DMS114 treated with DMSO at 0.1 percent for 48 hours (cell line): ENCODE measurements at regions not wholly inside any gene's neighbourhood (a gene's known extent, or its start where the extent isn't known, plus 50 kb on each side); places are given as distances from the start of the nearest gene placed in this dataset.

Experiments used
- DNase-seq: peaks from one replicate; lab custom pipeline; 2025; ENCODE audit not compliant: unreplicated experiment; lab: John Stamatoyannopoulos, UW

DNA sequence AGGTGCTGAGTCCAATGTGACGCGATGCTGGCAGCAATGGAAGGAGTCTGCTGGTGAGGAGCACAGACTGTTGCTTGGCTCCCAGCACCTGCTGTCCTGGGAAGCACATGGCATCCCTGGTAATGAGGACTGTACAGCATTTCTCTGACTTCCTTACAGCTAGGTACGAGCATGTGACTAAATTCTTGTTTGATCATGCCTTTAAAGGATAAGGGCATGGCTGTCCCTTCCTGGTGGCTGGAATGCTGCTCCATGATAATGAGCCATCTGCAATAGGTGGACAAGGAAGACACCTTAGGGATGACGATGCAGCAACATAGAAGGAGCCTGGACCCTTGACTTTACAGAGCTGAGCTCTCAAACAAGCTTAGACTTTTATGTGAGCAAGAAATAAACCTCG, 278.0 kb upstream of the SPRED2 start:
- no peak for DNase-seq

DNA sequence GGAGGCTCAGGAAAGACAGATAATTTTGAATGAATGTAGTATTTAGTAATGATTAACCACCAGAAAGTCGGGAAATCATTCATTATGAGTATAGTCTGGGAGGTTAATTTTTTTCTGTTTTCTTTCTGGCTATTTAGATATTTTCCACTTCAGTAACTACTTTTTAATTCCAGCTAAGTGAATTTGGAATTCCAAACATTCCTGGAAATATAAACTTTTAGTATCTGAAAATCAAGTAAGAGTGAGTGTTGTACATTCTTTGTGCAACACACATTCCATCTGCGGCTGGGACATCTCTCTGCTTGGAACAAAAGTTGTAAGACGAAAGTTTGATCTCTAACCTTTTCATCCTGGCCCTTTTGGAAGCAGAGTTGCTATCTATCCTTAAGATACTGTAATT, 275.7 kb upstream of the SPRED2 start:
- DNase-seq: no peak

DNA sequence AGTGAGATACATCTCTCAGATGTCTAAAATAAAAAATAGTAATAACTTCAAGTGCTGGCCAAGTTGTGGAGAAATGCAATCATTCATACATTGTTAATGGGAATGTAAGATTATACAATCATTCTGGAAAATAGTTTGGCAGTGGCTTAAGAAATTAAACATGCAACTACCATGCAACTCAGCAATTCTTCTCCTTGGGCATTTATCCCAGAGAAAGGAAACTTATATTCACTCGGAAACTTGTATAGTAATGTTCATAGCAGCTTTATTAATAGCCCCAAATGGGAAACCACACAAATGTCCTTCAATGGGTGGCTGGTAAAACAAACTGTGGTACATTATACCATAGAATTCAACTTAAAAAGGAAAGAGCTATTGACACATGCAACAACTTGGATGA, 274.0 kb upstream of the SPRED2 start:
- DNase-seq: no peak

DNA sequence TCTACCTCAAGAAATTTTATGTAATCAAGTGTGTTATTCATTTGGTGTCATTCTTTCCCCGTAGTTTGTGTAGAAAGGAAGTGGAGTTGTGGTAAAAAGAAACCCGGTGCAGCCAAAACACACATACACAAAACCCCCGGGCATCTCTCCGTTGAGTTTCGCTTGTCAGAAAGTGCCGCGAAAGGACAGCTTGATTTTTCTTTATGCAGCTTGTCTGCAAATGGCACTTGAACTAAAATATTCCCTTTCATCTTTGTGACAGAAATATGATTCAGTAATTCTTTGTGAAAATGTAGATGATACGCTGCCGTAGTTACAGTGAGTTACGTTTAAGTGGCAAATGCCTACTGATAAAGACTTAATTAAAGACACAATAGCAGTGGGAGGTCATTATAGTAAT, 268.8 kb upstream of the SPRED2 start:
- DNase-seq: no peak

DNA sequence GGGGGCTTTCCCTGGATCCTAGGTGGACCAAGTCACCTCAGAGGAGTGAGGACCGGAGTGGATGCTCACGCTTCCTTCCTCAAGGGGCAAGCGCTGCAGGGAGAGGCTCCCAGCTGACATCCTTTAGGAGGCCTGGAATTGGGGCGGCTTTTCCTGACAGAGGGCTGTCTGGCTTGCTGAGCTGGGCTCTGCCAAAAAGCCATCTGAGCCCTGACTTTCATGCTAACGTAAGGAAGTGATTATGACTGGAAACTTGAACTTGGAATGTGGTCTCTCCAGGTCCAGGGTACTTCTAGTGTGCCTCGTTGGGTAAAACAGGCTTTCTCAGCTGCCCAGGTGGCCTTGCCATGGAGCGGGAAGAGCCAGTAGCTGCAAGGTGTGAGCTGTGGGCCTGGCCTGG, 268.3 kb upstream of the SPRED2 start:
- DNase-seq: no peak

DNA sequence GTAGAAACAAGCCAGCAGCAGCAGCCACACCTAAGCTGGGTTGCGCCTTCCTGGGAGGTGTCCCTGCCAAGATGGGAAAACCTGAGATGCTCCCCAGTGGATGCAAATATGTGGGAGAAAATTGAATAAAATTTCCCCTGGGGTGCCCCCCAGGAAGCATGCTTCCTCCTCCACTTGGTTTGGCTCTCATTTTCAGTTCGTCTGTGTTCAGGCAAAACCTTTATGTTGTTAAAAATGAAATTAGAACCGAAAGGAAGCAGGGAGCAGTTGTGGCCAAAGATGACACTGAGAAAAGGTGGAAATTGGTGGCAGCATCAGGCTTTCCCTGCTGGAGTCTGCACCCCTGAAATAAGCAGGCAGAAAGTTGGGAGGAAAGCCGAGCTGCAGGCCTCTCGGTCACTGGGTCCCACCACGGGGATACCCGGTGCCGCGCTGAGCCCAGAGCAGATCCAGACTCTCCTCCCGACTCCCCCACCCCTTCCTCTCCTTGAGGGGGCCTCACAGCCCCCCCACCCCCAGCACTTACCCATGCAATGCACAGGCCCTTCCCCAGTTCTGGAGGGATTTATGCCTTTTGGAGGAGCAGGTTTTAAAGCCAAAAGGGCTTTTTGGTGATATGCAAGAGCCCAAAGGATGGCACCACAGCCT, 267.7 kb upstream of the SPRED2 start:
- no peak for DNase-seq

DNA sequence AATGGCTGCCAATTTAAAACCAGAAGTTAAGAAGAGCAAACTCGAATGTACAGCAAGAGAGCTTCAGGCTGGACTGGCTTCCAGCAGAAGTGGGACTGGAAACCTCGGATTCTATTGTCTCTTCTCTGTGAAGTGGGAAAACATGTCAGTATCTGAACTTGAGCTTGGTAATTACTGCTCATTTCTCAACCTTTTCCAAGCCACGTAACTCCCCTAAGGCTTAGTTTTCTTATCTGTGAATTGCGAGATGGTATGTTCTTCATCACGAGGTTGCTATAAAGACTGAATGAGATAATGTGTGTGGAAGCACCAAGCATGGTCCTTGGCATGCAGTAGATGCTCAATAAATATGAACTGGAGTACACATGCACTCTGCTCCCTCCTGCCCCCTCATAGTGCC, 259.4 kb upstream of the SPRED2 start:
- DNase-seq: no peak

DNA sequence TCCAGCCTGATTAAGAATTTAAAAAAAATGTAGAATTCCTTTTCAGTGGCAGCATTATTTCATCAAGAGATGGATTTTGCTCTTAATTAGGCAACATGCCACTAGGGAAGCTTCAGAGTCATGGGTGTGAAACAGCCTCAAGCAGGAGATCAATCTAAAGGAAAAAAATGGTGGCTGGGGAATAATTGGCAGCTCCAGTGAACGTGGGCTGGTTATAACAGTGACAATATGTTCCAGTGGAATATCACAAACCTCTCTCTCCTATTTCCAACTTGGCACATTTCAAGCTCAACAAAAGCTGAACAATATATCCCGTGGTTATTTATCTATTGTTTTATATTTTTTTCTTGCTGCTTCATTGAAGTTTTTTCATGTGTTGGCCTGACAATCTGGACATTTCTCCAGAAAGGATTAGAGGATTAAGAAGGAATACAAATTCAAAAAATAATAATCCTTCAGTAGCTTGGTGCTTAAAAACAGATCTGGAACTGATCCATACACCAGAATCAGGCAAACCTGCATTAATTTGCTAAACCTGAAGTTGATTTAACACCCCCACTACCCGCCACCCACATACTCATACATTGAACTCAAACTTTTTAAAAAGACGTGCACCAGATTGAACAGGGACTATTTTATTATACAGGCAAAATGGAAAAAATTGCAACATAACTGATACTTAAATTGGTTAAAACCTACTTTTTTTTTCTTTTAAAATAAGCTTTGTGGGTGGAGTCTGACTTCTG, 255.9 kb upstream of the SPRED2 start:
- DNase-seq: no peak

DNA sequence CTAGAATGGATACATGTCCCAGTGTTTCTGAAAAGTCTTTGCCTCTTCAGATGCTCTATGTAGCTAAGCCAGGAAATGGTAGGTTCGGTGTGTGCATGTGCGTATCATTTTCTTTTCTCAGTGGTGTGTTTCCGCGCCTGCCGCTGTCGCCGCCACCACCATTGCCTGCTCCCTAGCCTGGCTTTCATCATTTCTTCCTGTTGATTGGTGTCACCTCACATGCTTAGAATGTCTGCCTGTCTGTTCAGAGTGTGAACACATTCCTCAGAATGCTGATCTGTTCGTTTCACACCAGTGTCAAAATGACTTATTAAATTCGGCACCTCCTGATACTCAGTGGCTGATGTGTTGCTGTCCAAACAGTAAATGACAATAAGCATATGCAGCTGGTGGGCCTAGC, 255.2 kb upstream of the SPRED2 start:
- DNase-seq: no peak

DNA sequence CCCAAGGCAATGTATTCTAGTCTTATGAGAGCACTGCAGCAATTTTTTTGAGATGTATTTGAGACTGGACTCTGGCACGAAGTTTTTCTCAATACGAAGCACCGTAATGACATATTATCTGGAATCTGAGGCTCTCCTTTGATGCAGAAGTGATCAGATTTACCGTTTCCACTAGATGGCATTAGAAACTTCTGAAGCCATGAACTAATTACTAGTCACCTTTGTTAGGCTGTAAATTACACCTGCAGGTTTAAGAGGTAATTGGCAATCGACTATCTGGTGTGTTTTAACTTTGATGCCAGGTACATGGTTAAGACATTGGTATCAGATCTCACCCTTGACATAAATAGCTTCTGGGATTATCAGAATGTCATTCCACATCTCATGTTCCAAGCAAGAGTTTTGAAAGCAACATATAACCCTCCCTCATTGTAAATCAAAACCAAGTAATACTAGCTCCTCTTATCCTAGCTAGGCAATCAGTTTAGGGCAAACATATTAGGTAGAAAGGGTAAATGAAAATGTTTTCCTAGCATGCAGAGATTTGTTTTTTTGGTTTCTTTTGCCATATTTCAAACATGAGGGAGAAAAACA, 254.6 kb upstream of the SPRED2 start:
- no peak for DNase-seq

DNA sequence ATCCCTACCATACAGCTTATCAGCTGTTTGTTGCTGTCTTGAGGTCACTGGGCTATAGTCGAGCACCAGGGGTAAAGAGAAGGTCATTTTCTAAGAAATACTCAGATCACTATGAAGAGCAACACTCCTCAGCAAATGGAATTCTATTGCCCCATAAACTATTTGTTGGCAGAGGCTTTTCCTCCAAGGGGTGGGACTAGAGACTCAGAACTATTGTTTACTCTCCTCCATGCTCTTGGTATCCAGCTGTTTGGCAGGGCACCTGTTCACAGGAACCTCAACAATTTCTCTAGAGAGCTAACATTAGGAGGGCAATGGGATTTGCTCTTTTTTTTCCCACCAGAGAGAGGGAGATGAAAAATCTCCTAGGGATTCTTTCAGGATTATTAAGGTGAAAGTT, 249.1 kb upstream of the SPRED2 start:
- no peak for DNase-seq

DNA sequence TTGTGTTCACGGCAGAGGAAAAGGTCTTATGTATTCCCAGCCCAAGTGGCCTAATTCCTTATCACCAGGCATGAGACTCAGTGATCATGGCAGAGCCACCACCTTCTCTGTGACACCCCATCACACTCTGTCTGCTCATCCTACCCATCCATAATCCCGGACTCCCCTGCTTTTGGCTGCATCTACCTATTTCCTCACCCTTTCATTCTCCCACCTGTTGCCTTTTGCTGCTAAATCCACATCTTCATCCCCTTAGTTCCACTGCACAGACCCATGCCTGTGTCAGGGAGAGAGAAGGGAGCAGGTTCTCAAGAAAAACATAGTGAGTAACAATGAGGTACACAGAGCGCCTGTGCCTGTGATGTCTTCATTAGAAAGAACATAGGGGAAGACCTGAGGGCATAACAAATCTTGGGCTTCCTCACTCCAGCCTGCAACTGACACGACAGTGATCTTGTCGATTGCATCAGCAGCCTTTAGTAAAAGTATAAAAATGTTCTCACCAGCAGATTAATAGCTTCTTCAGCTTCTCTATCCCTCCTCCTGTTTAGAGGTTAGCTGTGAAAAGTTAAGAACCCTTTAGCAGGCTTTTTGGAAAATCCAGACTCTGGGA, 246.5 kb upstream of the SPRED2 start:
- no peak for DNase-seq

DNA sequence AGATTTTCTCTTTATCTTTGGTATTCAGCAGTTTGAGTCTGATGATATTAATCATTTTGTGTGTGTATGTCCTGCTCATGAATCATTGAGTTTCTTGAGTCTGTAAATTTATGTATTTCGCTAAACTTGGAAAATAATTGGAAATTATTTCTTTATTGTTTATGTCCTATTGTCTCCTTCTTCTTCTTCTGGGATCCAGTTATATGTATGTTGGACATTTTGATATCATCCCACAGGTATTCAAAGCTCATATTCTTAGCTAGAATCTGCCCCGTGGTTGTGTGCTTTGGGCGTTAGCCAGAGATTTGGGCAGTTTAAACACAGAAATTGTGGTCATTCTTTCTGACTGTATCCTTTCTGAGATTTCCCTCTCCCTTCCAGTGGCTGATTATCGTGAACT, 243.0 kb upstream of the SPRED2 start:
- DNase-seq: no peak

DNA sequence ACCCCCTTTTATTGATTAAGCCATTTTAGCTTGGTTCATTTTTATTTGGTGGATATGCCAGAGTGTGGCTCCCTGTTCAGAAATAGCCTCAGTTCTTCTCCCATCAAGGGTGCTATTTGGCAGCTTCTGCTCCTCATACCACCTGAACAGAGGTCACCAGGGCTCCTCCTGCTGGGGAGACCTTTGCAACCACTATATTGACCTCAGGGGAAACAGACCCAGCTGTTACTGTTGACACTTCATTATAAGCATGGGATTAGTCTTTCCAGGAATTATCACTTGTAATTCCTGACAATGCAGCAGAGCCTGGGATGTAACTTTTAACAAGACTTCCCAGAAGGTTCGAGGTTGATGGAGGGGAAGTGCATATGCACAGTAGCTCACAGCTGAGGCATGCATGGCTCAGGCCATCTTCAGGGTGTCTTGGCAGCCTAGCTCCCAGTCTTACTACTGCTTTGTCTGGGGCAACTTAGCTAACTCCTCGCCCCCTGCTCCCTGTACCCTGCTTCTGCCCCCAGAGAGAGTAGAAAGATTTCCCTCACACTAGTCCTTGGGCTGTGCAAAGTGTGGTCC, 239.4 kb upstream of the SPRED2 start:
- no peak for DNase-seq

DNA sequence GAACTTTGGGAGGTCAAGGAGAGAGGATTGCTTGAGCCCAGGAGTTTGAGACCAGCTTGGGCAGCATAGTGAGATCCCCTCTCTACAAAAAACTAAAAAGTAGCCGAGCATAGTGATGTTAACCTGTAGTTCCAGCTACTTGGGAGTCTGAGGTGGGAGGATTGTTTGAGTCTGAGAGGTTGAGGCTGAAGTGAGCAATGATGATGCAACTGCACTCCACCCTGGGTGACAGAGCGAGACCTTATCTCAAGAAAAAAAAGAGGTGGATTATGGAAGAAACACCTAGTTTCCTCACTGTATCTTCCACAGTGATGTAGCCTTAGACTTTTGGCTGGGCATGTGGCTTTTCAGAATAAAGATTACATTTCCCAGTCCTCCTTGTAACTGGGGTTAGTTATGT, 237.2 kb upstream of the SPRED2 start:
- no peak for DNase-seq

DNA sequence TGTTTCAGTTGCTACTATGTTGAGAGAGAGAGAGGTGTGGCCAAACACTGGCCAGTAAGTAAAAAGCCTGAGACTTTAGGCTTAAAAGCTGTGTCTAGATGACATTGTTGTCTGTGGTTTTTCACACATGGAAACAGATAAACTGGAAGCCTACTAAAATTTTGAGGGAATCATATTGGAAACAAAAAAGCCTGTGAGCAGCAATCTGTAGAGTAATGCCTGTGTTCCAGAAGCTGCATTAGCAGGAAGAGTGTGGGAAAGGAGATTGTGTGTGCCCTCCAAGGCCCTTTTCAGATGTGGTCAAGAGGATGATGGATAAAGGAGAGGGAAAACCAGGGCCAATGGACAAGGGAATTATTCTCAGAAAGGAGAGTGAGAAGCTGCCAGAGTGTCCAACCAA, 236.3 kb upstream of the SPRED2 start:
- DNase-seq: no peak

DNA sequence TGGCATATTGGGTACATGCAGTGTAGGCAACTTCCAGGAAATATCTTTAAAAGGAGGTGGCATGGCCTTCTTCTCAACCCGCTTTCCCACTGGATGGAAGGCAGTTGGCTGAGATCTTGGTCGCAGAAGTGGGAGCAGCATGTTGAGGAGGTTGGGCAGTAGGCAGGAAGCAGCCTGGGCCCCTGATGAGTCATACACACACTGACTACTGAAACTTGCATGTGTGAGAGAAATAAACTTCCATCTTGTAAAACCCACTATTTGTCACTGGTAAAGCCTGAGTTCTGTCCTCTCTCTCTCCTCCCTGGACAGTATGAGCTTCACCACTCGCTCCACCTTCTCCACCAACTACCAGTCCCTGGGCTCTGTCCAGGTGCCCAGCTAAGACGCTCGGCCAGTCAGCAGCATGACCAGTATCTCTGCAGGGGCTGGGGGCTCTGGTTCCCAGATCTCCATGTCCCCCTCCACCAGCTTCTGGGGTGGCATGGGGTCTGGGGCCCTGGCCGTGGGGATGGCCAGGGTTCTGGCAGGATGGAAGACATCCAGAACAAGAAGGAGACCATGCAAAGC, 233.8 kb upstream of the SPRED2 start:
- no peak for DNase-seq

DNA sequence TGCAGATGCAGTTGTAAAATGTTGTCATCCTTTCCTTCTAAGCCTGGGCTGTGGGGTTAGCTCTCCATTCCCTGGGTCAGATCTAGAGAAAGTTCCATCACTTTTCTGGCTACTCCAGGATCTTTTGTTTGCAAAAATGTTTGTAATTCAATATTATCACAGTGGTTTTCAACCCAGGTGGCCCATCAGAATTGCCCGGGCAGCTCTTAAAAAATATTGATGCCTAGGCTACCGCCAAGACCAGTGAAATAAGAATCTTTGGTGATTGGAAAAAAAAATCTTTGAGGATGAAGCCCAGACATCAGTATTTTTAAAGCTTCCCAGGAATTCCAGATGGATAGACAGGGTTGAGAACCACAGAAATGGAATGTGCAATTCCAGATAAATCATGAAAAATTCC, 232.5 kb upstream of the SPRED2 start:
- DNase-seq: no peak

DNA sequence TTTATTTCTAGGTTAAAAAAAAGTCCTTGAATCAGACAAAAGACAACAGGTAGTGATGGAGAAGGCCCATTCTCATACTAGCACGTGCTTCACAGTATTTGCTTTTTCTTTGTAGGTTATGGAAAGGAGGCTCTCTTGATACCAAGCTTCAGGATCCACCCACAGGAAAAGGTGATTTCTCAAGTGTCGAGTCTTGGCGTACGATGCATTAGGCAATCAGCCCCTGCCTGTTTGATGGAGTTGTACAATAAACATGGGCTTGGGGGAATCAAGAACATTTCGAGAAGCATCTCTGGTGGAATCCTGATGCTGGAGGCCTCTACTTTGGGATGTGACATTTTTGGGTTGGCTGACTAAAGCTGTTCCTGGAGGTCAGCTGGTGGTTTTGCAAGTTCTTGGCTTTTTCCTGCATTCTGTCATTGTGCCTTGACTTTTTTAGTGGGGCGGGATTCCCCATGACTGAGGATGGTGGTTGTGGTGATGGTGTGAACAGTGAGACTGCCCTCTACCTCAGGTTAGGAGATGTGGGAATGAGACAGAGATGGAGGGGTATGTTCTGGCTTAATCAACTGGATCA, 231.5 kb upstream of the SPRED2 start:
- no peak for DNase-seq

DNA sequence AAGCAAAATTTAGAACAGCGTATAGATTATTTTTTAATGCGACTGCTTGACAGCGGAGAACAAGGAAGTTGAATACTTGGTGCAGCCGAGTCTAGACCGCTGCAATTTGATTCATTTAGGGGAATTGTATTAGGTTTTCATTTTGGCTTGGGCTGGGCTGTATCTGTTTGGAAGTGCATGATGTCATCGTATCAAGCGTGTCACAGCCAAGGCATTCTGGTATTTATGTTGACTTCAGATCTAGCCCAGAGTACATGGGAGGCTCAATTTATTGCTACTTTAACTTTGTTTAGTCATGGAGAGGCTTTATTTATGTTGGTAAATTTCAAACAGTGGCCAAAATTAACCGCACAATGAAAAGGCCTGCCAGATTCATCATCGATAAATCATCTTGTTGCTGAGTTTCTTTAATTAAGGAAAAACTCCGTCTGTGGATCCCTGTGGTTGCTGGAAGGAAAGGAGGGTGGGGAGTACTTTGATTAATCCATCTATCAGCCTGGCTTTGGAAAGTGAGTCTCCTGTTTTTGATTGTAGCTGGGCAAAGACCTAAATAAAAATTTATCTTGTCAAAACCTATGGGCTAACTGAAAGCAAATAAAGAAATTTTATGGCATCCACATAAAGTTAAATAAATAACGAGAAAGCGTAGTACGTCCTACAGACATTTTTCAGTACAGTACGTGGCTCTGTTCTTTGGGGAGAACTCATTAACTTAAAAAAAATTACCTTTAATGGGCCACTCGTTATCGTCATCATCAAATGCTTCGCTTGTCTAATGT, 230.4 kb upstream of the SPRED2 start:
- no peak for DNase-seq
